ENCODE measurements at regions not wholly inside any gene's neighbourhood (a gene's known extent, or its start where the extent isn't known, plus 50 kb on each side); places are given as distances from the start of the nearest gene placed in this dataset.

- H3K4me1 ChIP-seq (ENCODE audit: insufficient read depth, low read length, poor library complexity, severe bottlenecking), result no peaks in the 10 kb centered on the region
- no peaks in the 10 kb centered on the region for H3K79me2 ChIP-seq (ENCODE audit: insufficient read depth, low read length)
- no peak overlapping the region for H3K9ac ChIP-seq (ENCODE audit: low read depth, low read length, poor library complexity, severe bottlenecking)
- no peaks in the 10 kb centered on the region for H3F3A ChIP-seq (ENCODE audit: low read depth)
- no peak overlapping the region for H3K4me3 ChIP-seq (ENCODE audit: low read length, poor library complexity, severe bottlenecking)
- no peaks in the 10 kb centered on the region for H3K9me2 ChIP-seq (replicated peaks; ENCODE audit: low read depth, low read length)
- TF ChIP-seq CTCF (conservative IDR thresholded peaks at IDR 0.05; ENCODE audit: low read length), result no peak
- no peak for TF ChIP-seq EZH2phosphoT487 (IDR thresholded peaks at IDR 0.05; ENCODE audit: borderline replicate concordance)
- no peaks in the 10 kb centered on the region for H3K9me3 ChIP-seq (ENCODE audit: insufficient read depth, low read depth, low read length)
- no peaks in the 10 kb centered on the region for H3K36me3 ChIP-seq (ENCODE audit: insufficient read depth, low read length)
- no peaks in the 10 kb centered on the region for H3K27me3 ChIP-seq (ENCODE audit: insufficient read depth, low read length, poor library complexity, severe bottlenecking)
- H2AFZ ChIP-seq (ENCODE audit: low read length), result no peak overlapping the region
- no peaks in the 10 kb centered on the region for H4K20me1 ChIP-seq (ENCODE audit: insufficient read depth, low read length, poor library complexity, severe bottlenecking)
- no peak overlapping the region for H3K4me2 ChIP-seq (ENCODE audit: low read depth, low read length, poor library complexity, severe bottlenecking)
Measured at GRCh38 chr10:28924717-28925116, 247.4 kb downstream of the BAMBI start.

GRCh38 chr10:28925121-28925663 lies 247.9 kb downstream of the BAMBI start:
- H3F3A ChIP-seq (ENCODE audit: low read depth), result no peaks in the 10 kb centered on the region
- no peaks in the 10 kb centered on the region for H4K20me1 ChIP-seq (ENCODE audit: insufficient read depth, low read length, poor library complexity, severe bottlenecking)
- no peaks in the 10 kb centered on the region for H3K27me3 ChIP-seq (ENCODE audit: insufficient read depth, low read length, poor library complexity, severe bottlenecking)
- no peak overlapping the region for H3K4me2 ChIP-seq (ENCODE audit: low read depth, low read length, poor library complexity, severe bottlenecking)
- no peaks in the 10 kb centered on the region for H3K79me2 ChIP-seq (ENCODE audit: insufficient read depth, low read length)
- H3K9me2 ChIP-seq (replicated peaks; ENCODE audit: low read depth, low read length), result no peaks in the 10 kb centered on the region
- TF ChIP-seq EZH2phosphoT487 (IDR thresholded peaks at IDR 0.05; ENCODE audit: borderline replicate concordance) (no peak), CTCF (conservative IDR thresholded peaks at IDR 0.05; ENCODE audit: low read length) (no peak)
- H3K9me3 ChIP-seq (ENCODE audit: insufficient read depth, low read depth, low read length), result no peaks in the 10 kb centered on the region
- H2AFZ ChIP-seq (ENCODE audit: low read length), result no peak overlapping the region
- H3K4me3 ChIP-seq (ENCODE audit: low read length, poor library complexity, severe bottlenecking), result no peak overlapping the region
- H3K36me3 ChIP-seq (ENCODE audit: insufficient read depth, low read length), result no peaks in the 10 kb centered on the region
- H3K9ac ChIP-seq (ENCODE audit: low read depth, low read length, poor library complexity, severe bottlenecking), result no peak overlapping the region
- H3K4me1 ChIP-seq (ENCODE audit: insufficient read depth, low read length, poor library complexity, severe bottlenecking), result no peaks in the 10 kb centered on the region

GRCh38 chr10:28926932-28927331 lies 249.6 kb downstream of the BAMBI start:
- Histone ChIP-seq H2AFZ (ENCODE audit: low read length) (no peak overlapping the region), H3K9me3 (ENCODE audit: insufficient read depth, low read depth, low read length) (no peaks in the 10 kb centered on the region), H3K9ac (ENCODE audit: low read depth, low read length, poor library complexity, severe bottlenecking) (no peak overlapping the region), H3K4me2 (ENCODE audit: low read depth, low read length, poor library complexity, severe bottlenecking) (no peak overlapping the region), H3F3A (ENCODE audit: low read depth) (no peaks in the 10 kb centered on the region), H3K27me3 (ENCODE audit: insufficient read depth, low read length, poor library complexity, severe bottlenecking) (no peaks in the 10 kb centered on the region), H3K36me3 (ENCODE audit: insufficient read depth, low read length) (no peaks in the 10 kb centered on the region), H3K4me1 (ENCODE audit: insufficient read depth, low read length, poor library complexity, severe bottlenecking) (no peaks in the 10 kb centered on the region), H3K9me2 (replicated peaks; ENCODE audit: low read depth, low read length) (no peaks in the 10 kb centered on the region), H3K79me2 (ENCODE audit: insufficient read depth, low read length) (no peaks in the 10 kb centered on the region), H4K20me1 (ENCODE audit: insufficient read depth, low read length, poor library complexity, severe bottlenecking) (no peaks in the 10 kb centered on the region), H3K4me3 (ENCODE audit: low read length, poor library complexity, severe bottlenecking) (no peak overlapping the region)
- TF ChIP-seq EZH2phosphoT487 (IDR thresholded peaks at IDR 0.05; ENCODE audit: borderline replicate concordance), result no peak
- TF ChIP-seq CTCF (conservative IDR thresholded peaks at IDR 0.05; ENCODE audit: low read length), result no peak

All from Loucy (cell line).